GM21447 (cell line): ENCODE measurements at regions not wholly inside any gene's neighbourhood (a gene's known extent, or its start where the extent isn't known, plus 50 kb on each side); places are given as distances from the start of the nearest gene placed in this dataset.
"Not testable (repeated sequence)": the region's sequence is repeated elsewhere in the genome, so short reads cannot be mapped to it uniquely, and the experiment has no call there.

Experiments
- ATAC-seq: cut with Tn5 transposase; IDR thresholded peaks from one replicate; pipeline ENCODE4 v1.9.1; 2021; ENCODE audit not compliant: unreplicated experiment

DNA sequence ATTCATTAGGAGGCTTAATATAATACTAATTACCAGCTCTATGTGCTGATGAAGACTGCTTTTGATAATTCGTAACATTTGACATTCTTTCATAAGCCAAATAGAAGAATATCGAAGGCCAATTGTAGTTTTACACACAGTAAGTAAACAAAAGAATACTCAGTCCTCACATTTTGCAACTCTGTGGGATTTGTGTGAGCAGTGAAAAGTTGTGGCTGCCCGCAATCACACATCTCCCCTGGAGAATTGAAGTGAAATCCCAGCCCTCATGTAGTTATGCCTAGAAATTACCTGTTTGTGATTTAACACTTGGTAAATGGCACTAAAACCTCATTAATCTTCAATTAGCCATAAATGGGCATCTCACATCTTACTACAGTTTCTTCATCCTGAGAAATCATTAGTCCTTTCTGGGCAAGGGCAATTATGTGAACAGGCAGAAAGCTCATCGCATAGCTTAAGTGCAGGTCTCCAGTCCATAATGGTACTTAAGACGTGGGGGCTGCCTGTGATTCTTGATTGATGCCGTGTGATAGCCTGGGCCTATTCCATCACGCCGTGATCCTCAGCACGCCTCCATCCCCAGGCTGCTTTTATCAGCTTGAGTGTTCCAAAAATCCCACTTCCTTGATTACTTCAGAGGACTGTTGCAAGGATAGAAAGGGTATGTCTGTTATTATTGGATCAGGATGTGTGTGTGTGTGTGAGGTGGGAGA, 97.9 kb upstream of the METTL14 start:
- no peak for ATAC-seq

DNA sequence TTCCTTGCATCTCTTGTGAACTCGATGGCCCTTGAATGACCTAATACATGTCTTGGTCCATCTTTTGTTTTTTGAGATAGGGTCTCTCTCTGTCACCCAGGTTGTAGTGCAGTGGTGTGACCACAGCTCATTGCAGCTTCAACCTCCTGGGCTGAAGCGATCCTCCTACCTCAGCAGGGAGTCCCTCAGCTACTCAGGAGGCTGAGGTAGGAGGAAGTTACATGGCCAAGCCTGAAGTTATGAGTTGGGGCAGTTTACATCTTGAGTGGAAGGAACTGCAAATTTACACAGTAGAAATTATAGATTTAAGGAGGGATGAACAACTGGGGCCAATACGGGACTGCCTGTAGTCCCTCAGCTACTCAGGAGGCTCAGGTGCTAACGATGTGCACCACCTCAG, 97.2 kb upstream of the METTL14 start:
- no peak for ATAC-seq

DNA sequence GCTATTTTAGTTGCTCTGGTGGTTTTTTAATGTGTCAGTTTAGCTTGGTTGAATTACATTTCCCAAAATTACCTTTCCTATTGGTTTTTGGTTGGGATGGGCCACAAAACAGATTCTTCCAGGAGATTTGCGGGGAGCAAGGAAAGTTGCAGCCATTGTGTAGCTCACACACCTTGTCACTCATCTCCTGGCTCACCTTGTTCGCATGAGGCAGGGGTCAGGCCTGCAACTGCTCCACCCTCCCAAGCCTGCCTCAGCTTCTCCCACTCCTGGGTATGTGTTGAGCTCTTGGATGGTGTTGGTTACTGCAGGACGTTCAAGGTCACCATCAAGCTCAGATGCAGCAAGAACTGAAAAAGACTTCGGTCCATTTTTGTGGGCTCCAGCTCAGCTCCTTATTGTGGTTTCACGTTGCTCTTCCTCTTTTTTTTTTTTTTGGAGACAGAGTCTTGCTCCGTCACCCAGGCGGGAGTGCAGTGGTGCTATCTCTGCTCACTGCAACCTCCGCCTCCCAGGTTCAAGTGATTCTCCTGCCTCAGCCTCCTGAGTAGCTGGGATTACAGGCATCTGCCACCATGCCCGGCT, 95.6 kb upstream of the METTL14 start:
- ATAC-seq: no peak

DNA sequence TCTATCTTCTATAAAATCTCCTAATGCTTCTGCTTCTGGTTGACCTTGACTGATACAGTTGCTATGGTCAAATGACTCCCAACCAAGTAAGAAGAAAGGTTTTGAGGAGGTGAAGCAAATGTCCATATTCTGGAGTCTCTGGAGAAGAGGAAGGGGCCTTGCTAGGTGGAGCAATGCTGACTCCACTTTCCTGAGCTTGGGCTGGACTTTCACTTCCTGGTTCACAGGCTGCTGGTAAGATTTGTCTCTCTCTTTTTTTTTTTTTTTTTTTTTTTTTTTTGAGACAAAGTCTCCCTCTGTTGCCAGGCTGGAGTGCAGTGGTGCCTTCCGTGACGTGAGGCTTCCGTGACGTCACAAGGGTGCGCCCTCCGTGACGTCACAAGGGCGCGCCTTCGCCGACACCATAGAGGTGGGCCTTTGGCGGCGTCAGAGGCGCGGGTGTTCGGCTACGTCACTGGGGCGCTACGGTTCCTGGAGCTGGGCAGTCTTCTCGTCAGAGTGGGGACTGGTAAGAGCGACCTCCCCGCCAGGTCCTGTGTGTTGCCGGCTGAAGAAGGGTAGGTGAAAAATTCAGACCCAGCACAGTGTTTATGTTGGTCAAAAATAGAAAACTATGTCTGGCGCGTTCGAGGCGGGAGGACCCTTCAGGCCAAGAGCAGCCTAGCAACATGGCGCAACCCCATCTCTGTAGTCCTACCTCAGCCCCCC, 93.7 kb upstream of the METTL14 start:
- ATAC-seq: peak; percentile 100

DNA sequence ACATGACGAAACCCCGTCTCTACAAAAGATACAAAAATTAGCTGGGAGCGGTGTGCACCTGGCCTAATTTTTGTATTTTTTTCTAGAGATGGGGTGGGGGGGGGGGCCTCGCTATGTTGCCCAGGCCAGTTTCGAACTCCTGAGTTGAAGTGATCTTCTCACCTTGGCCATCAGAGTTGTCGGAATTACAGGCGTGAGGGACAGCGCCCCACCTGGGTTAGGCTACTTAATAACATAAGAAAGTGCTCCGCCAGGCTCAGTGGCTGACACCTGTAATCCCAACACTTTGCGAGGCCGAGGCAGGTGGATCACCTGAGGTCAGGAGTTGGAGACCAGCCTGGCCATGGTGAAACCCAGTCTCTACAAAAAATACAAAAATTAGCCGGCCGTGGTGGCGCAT, 92.9 kb upstream of the METTL14 start:
- not testable (repeated sequence) for ATAC-seq

DNA sequence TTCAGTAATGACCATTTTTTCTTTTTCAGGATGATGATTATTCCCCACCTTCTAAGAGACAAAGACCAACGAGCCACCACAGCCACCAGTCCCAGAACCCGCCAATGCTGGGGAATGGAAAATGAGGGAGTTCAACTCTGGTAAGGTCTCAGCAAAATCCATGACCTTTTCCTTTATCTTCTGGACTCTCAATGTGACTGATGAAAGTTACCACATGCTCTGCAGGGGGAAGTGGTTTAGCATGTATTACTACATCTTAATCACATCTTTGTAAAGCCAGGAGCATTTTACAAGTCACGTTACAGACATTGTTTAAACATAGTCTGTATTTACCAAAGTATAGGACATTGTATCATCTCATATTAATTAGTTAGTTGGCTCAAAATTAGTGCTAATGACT, 89.3 kb upstream of the METTL14 start:
- not testable (repeated sequence) for ATAC-seq

DNA sequence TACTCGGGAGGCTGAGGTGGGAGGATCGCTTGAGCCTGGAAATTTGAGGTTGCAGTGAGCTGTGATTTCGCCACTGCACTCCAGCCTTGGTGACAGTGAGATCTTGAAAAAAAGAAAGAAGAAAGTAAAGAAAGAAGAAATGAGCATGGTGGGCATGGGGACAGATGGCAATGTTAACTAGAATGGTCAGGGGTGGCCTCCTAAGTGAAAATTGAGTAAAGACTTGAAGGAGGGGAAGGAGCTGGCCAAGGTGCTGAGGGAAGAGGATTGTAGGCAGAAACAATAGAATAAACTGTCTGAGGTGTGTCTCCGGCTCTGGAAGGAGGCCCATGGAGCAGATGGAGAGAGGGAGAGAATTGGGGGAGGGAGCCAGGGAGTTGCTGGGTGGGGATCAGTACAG, 60.1 kb upstream of the METTL14 start:
- not testable (repeated sequence) for ATAC-seq

DNA sequence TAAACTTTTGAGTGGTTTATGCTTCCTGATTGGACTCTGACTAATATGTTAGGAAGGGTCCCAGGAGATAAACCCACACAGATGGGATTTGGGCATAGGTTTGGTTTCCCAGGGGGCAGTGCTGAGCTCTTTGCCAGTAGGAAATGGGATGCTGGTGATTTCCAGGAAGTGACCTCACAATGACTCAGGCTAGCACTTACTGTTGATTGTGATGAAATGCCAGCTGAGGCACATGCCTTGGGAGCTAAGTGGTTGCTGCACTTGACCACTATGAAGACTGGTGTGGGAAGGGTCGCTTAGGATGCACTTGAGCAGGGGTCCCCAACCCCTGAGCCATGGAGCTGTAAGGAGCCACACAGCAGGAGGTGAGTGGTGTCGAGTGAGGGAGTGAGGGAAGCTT, 55.5 kb upstream of the METTL14 start:
- not testable (repeated sequence) for ATAC-seq

DNA sequence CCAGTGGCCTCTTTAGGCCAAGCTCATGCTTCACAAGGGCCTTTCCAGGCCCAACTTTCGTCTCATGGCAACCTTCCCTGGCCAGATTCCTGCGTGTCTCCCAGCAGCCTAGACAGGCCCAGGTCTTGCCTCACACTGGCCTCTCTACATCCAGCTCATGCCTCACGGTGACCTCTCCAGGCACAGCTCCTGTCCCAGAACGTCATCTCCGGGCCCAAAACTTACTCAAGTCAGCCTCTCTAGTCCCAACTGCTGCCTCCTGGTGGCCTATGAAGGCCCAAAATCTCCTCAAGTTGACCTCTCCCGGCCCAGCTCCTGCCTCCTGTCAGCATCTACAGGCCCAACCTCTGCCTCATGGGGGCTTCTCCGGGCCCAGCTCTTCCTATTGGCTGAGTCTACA, 54.3 kb upstream of the METTL14 start:
- not testable (repeated sequence) for ATAC-seq

DNA sequence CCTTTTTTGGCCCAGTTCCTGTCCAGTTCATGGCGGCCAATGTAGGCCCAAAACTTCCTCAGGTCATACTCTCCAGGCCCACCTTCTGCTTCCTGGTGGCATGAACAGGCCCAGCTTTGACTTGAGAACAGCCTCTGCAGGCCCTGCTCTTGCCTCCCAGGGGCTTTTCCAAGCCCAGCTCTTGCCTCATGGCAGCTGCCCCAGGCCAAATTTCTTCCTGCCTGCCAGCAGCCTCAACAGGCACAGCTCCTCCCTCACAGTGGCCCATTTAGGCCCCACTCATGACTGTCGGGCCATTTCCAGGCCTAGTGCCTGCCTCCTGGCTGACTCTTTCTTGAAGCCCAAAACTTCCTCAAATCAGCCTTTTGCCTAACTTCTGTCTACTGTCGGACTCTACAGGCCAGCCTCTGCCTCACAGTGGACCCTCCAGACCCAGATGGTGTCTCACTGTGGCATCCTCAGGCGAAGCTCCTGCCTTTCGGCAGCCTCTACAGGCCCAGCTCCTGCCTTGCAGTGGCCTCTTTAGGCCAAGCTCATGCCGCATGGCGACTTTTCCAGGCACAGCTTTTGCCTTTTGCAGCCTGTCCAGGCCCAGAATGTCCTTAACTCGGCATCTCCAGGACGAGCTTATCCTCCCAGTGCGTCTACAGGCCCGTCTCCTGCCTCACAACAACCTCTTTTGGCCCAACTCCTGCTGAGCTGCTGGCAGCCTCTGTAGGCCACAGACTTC, 53.7 kb upstream of the METTL14 start:
- not testable (repeated sequence) for ATAC-seq

DNA sequence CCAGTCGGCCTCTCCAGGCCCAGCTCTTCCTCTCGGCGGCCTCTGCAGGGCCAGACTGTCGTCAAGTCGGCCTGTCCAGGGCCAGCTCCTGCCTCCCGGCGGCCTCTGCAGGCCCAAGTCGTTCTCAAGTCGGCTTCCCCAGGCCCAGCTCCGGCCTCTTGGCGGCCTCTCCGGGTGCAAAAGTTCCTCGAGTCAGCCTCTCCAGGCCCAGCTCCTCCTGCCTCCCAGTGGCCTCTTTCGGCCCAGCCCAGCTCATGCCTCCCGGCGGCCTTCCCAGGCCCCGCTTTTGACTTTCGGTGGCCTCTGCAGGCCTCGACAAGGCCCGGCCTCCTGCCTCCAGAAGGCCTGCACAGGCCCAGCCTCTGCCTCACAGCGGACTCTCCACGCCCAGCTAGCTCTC, 51.7 kb upstream of the METTL14 start:
- not testable (repeated sequence) for ATAC-seq

DNA sequence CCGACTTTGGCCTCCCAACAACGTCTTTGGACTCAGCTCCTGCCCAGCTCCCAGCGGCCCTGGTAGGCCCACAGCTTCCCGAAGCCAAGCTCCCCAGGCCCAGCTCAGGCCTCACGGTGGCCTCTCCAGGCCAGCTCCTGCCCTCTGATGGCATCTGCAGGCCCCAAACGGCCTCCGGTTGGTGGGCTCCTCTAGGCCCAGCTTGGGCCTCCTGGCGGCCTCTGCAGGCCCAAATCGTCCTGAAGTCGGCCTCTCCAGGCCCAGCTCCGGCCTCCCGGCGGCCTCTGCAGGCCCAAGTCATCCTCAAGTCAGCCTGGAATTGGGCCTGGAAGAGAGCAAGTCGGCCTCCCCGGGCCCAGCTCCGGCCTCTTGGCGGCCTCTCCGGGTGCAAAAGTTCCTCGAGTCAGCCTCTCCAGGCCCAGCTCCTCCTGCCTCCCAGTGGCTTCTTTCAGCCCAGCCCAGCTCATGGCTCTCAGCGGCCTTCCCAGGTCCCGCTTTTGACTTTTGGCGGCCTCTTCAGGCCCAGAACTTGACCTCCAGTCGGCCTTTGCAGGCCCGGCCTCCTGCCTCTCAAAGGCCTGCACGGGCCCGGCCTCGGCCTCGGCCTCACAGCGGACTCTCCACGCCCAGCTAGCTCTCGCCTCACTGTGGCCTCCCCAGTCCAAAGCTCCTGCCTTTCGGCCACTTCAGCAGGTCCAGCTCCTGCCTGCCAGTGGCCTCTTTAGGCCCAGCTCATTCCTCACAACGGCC, 50.9 kb upstream of the METTL14 start:
- ATAC-seq: not testable (repeated sequence)
